Jurkat, Clone E6-1 (cell line): ENCODE measurements at regions not wholly inside any gene's neighbourhood (a gene's known extent, or its start where the extent isn't known, plus 50 kb on each side); places are given as distances from the start of the nearest gene placed in this dataset.

Experiments
- DNase-seq: peaks from one replicate; pipeline ENCODE4 v3.0.0-alpha.2; 2011; ENCODE audit warnings: low read depth, low spot score
- H3K4me3 ChIP-seq: 2 replicates; pipeline ENCODE4 v1.5.1; 2011; ENCODE audit warnings: mild to moderate bottlenecking, low read length, control low read depth, moderate library complexity

- no peak overlapping the region for H3K4me3 ChIP-seq
- DNase-seq = no peak
Observed at GRCh38 chr3:45325676-45326075, 62.7 kb upstream of the LARS2 start.

GRCh38 chr3:45329761-45330305, 58.5 kb upstream of the LARS2 start:
- no peak overlapping the region for H3K4me3 ChIP-seq
- DNase-seq = peak; percentile 25

- DNase-seq = peak; percentile 50
- H3K4me3 ChIP-seq = no peak overlapping the region
Observed at GRCh38 chr3:45330510-45331295, 57.7 kb upstream of the LARS2 start.

- no peak for DNase-seq
- no peak overlapping the region for H3K4me3 ChIP-seq
Observed at GRCh38 chr3:45332493-45332892, 55.9 kb upstream of the LARS2 start.

GRCh38 chr3:45332901-45333407, 55.4 kb upstream of the LARS2 start:
- no peak for DNase-seq

GRCh38 chr3:45333549-45333948, 54.8 kb upstream of the LARS2 start:
- DNase-seq = peak; percentile 48
- no peak overlapping the region for H3K4me3 ChIP-seq

More at GRCh38 chr3:45332901-45333407, 55.4 kb upstream of the LARS2 start:
- no peak overlapping the region for H3K4me3 ChIP-seq

- no peak for DNase-seq
- no peak overlapping the region for H3K4me3 ChIP-seq
Observed at GRCh38 chr3:45337839-45338470, 50.4 kb upstream of the LARS2 start.
